Testis (tissue), 2 donors: ENCODE measurements at regions not wholly inside any gene's neighbourhood (a gene's known extent, or its start where the extent isn't known, plus 50 kb on each side); places are given as distances from the start of the nearest gene placed in this dataset.

Source experiments
- DNase-seq: peaks from one replicate; pipeline ENCODE4 v3.0.0-alpha.2; 2019
- H3K27ac ChIP-seq, 2 donors: fragments of 200-600 bp; sonication (generic); one replicate each; pipeline ENCODE4 v1.5.1; 2019
- H3K27me3 ChIP-seq: fragments of 200-600 bp; sonication (generic); one replicate; pipeline ENCODE4 v1.5.1; 2019
- H3K36me3 ChIP-seq: fragments of 200-600 bp; sonication (generic); one replicate; pipeline ENCODE4 v1.5.1; 2017; ENCODE audit warnings: low read depth; ENCODE audit errors: missing control alignments
- H3K4me1 ChIP-seq: fragments of 200-600 bp; sonication (generic); one replicate; pipeline ENCODE4 v1.5.1; 2019
- H3K4me3 ChIP-seq, 2 donors: fragments of 200-600 bp; sonication (generic); one replicate each; pipeline ENCODE4 v1.5.1; 2017 to 2019
- H3K9me3 ChIP-seq: fragments of 200-600 bp; sonication (generic); one replicate; pipeline ENCODE4 v1.5.1; 2017
- CTCF ChIP-seq, 3 experiments: fragments of 450-650 bp in 2 of 3; fragments of 200-600 bp in 1 of 3; sonication (generic) in 1 of 3; IDR thresholded peaks; one replicate each; pipeline ENCODE4 v1.5.1; 2016 to 2019; ENCODE audit warnings: antibody characterized with exemption in 3 of 3, mild to moderate bottlenecking in 2 of 3, moderate library complexity in 1 of 3
- POLR2A ChIP-seq: fragments of 450-650 bp; IDR thresholded peaks from one replicate; pipeline ENCODE4 v1.6.1; 2017; ENCODE audit warnings: antibody characterized with exemption, mild to moderate bottlenecking, moderate library complexity
- WGBS, 2 donors: methylation state at CpG; one replicate each; pipeline ENCODE4 v1.1.5; 2018; 5-methylcytosine and 5-hydroxymethylcytosine counted together
- intact Hi-C: fragments of 100-400 bp; cut with DNase I; formaldehyde crosslinking; loops from one replicate; pipeline ENCODE4 v1.15.1; 2023; ENCODE audit warnings: low total_unique reads

- intact Hi-C loops = no loop called here
These were observed 830.6 kb upstream of the SLITRK5 start for GRCh38 chr13:86840250-86841191.

GRCh38 chr13:86841264-86841663 is 829.9 kb upstream of the SLITRK5 start:
- H3K9me3 ChIP-seq = no peaks in the 10 kb centered on the region
- intact Hi-C loops = no loop called here
- WGBS, 2 donors = 88 to 100% methylated on average over 1 of the region's 1 CpG

More at GRCh38 chr13:86840250-86841191, 830.6 kb upstream of the SLITRK5 start:
- no peak overlapping the region for H3K27ac ChIP-seq
- TF ChIP-seq CTCF (IDR thresholded peaks at IDR 0.05) (no peak), POLR2A (no peak)
- no peaks in the 10 kb centered on the region for H3K36me3 ChIP-seq
- no peaks in the 10 kb centered on the region for H3K9me3 ChIP-seq
- H3K4me3 ChIP-seq = no peak overlapping the region
- H3K4me1 ChIP-seq = no peaks in the 10 kb centered on the region
- no peaks in the 10 kb centered on the region for H3K27me3 ChIP-seq
- no peak for DNase-seq
- WGBS, 2 donors = 93% methylated on average over 11 of the region's 11 CpGs; no CpG with 5 or more reads in 1 of the 2 donors

GRCh38 chr13:86846501-86846900 is 824.7 kb upstream of the SLITRK5 start:
- Histone ChIP-seq H3K4me3 (no peak overlapping the region), H3K27ac (no peak overlapping the region), H3K27me3 (no peaks in the 10 kb centered on the region), H3K36me3 (no peaks in the 10 kb centered on the region), H3K9me3 (no peaks in the 10 kb centered on the region), H3K4me1 (no peaks in the 10 kb centered on the region)
- intact Hi-C loops = no loop called here
- DNase-seq = no peak
- WGBS, 2 donors = 91% methylated on average over 1 of the region's 1 CpG; no CpG with 5 or more reads in 1 of the 2 donors
- no peak for TF ChIP-seq CTCF (IDR thresholded peaks at IDR 0.05)
- no peak for TF ChIP-seq POLR2A

More at GRCh38 chr13:86841264-86841663, 829.9 kb upstream of the SLITRK5 start:
- Histone ChIP-seq H3K4me3 (no peak overlapping the region), H3K36me3 (no peaks in the 10 kb centered on the region), H3K27ac (no peak overlapping the region), H3K4me1 (no peaks in the 10 kb centered on the region), H3K27me3 (no peaks in the 10 kb centered on the region)
- no peak for DNase-seq
- TF ChIP-seq POLR2A (no peak), CTCF (IDR thresholded peaks at IDR 0.05) (no peak)

- 100% methylated on average over 1 of the region's 1 CpG for WGBS, 2 donors
- TF ChIP-seq POLR2A (no peak), CTCF (IDR thresholded peaks at IDR 0.05) (no peak)
- no peak for DNase-seq
These were observed 822.5 kb upstream of the SLITRK5 start for GRCh38 chr13:86848716-86849115.

More at GRCh38 chr13:86848716-86849115, 822.5 kb upstream of the SLITRK5 start:
- Histone ChIP-seq H3K27ac (no peak overlapping the region), H3K9me3 (no peaks in the 10 kb centered on the region), H3K4me1 (no peaks in the 10 kb centered on the region), H3K36me3 (no peaks in the 10 kb centered on the region), H3K27me3 (no peaks in the 10 kb centered on the region), H3K4me3 (no peak overlapping the region)
- intact Hi-C loops = no loop called here
